NCI-H2171 (cell line): ENCODE measurements at regions not wholly inside any gene's neighbourhood (a gene's known extent, or its start where the extent isn't known, plus 50 kb on each side); places are given as distances from the start of the nearest gene placed in this dataset.

ENCODE experiments used
- DNase-seq: peaks from one replicate; lab custom pipeline; 2025; lab: John Stamatoyannopoulos, UW

- no peak for DNase-seq
Observed at GRCh38 chr13:68030152-68030809, 800.1 kb upstream of the PCDH9 start.

GRCh38 chr13:68028701-68029100, 798.6 kb upstream of the PCDH9 start:
- no peak for DNase-seq

GRCh38 chr13:68027306-68027705, 797.2 kb upstream of the PCDH9 start:
- DNase-seq = no peak

GRCh38 chr13:68026077-68026476, 795.9 kb upstream of the PCDH9 start:
- no peak for DNase-seq

GRCh38 chr13:68025604-68026003, 795.5 kb upstream of the PCDH9 start:
- no peak for DNase-seq

GRCh38 chr13:68023838-68024581, 793.9 kb upstream of the PCDH9 start:
- DNase-seq = no peak

GRCh38 chr13:68019901-68020300, 789.8 kb upstream of the PCDH9 start:
- DNase-seq = no peak

- no peak for DNase-seq
Observed at GRCh38 chr13:68009546-68009945, 779.4 kb upstream of the PCDH9 start.

- no peak for DNase-seq
Observed at GRCh38 chr13:68007576-68007975, 777.4 kb upstream of the PCDH9 start.

- no peak for DNase-seq
Observed at GRCh38 chr13:67996101-67996500, 766.0 kb upstream of the PCDH9 start.

- no peak for DNase-seq
Observed at GRCh38 chr13:67990868-67991267, 760.7 kb upstream of the PCDH9 start.

GRCh38 chr13:67986234-67986633, 756.1 kb upstream of the PCDH9 start:
- DNase-seq = no peak

- no peak for DNase-seq
Observed at GRCh38 chr13:67977066-67977465, 746.9 kb upstream of the PCDH9 start.

- DNase-seq = no peak
Observed at GRCh38 chr13:67971291-67971690, 741.2 kb upstream of the PCDH9 start.

- no peak for DNase-seq
Observed at GRCh38 chr13:67967031-67967430, 736.9 kb upstream of the PCDH9 start.

GRCh38 chr13:67966065-67966464, 735.9 kb upstream of the PCDH9 start:
- no peak for DNase-seq

- DNase-seq = no peak
Observed at GRCh38 chr13:67964986-67965385, 734.9 kb upstream of the PCDH9 start.

- no peak for DNase-seq
Observed at GRCh38 chr13:67964091-67964490, 734.0 kb upstream of the PCDH9 start.

GRCh38 chr13:67961331-67961730, 731.2 kb upstream of the PCDH9 start:
- DNase-seq = no peak

- no peak for DNase-seq
Observed at GRCh38 chr13:67951431-67951830, 721.3 kb upstream of the PCDH9 start.

GRCh38 chr13:67950603-67951002, 720.5 kb upstream of the PCDH9 start:
- no peak for DNase-seq

- no peak for DNase-seq
Observed at GRCh38 chr13:67946131-67946530, 716.0 kb upstream of the PCDH9 start.

- no peak for DNase-seq
Observed at GRCh38 chr13:67943116-67943515, 713.0 kb upstream of the PCDH9 start.

GRCh38 chr13:67935626-67936025, 705.5 kb upstream of the PCDH9 start:
- DNase-seq = no peak
